Umbilical cord (tissue), 1 donor: ENCODE measurements at regions not wholly inside any gene's neighbourhood (a gene's known extent, or its start where the extent isn't known, plus 50 kb on each side); places are given as distances from the start of the nearest gene placed in this dataset.
"Not testable (repeated sequence)": the region's sequence is repeated elsewhere in the genome, so short reads cannot be mapped to it uniquely, and the experiment has no call there.

Experiments used
- DNase-seq: peaks from one replicate; pipeline ENCODE4 v3.0.0-alpha.2; 2015; ENCODE audit warnings: low spot score

GRCh38 chr2:167592441-167592840, 655.0 kb downstream of the STK39 start:
- DNase-seq: peak; percentile 50

GRCh38 chr2:167582619-167583018, 664.8 kb downstream of the STK39 start:
- DNase-seq: peak; percentile 49

GRCh38 chr2:167581961-167582574, 665.3 kb downstream of the STK39 start:
- DNase-seq: no peak

GRCh38 chr2:167579826-167580225, 667.6 kb downstream of the STK39 start:
- no peak for DNase-seq

- DNase-seq: peak; percentile 96
Observed at GRCh38 chr2:167575276-167575675, 672.1 kb downstream of the STK39 start.

- no peak for DNase-seq
Observed at GRCh38 chr2:167572883-167573619, 674.3 kb downstream of the STK39 start.

GRCh38 chr2:167570370-167570769, 677.0 kb downstream of the STK39 start:
- no peak for DNase-seq

- not testable (repeated sequence) for DNase-seq
Observed at GRCh38 chr2:167563885-167564619, 675.8 kb downstream of the XIRP2 start.

- DNase-seq: not testable (repeated sequence)
Observed at GRCh38 chr2:167558272-167558991, 670.2 kb downstream of the XIRP2 start.

GRCh38 chr2:167555098-167555720, 666.9 kb downstream of the XIRP2 start:
- DNase-seq: no peak

GRCh38 chr2:167553635-167554034, 665.4 kb downstream of the XIRP2 start:
- no peak for DNase-seq

- no peak for DNase-seq
Observed at GRCh38 chr2:167551416-167551815, 663.1 kb downstream of the XIRP2 start.

GRCh38 chr2:167550448-167550847, 662.2 kb downstream of the XIRP2 start:
- DNase-seq: no peak

- DNase-seq: no peak
Observed at GRCh38 chr2:167548396-167548795, 660.1 kb downstream of the XIRP2 start.

GRCh38 chr2:167544602-167545001, 656.3 kb downstream of the XIRP2 start:
- no peak for DNase-seq

- DNase-seq: no peak
Observed at GRCh38 chr2:167543721-167544120, 655.4 kb downstream of the XIRP2 start.

GRCh38 chr2:167537743-167538142, 649.5 kb downstream of the XIRP2 start:
- no peak for DNase-seq

- no peak for DNase-seq
Observed at GRCh38 chr2:167534443-167534842, 646.2 kb downstream of the XIRP2 start.

- DNase-seq: no peak
Observed at GRCh38 chr2:167524786-167525185, 636.5 kb downstream of the XIRP2 start.

- DNase-seq: peak; percentile 25
Observed at GRCh38 chr2:167510071-167510759, 621.9 kb downstream of the XIRP2 start.

- DNase-seq: no peak
Observed at GRCh38 chr2:167509586-167509985, 621.3 kb downstream of the XIRP2 start.
